Activated naive CD4-positive, alpha-beta T cell treated with anti-CD3 and anti-CD28 coated beads, Interleukin-2, amount 50 U/mL, for 72 hours (primary cell): ENCODE measurements at regions not wholly inside any gene's neighbourhood (a gene's known extent, or its start where the extent isn't known, plus 50 kb on each side); places are given as distances from the start of the nearest gene placed in this dataset.

ENCODE experiments used
- ATAC-seq, 2 donors: fragments of 150-1000 bp; cut with Tn5 transposase; 2 replicates each; pipeline ENCODE4 v1.10.0; 2021; ENCODE audit warnings: mild to moderate bottlenecking in 2 of 2, moderate library complexity in 2 of 2
- DNase-seq, 2 donors: peaks; one replicate each; pipeline ENCODE4 v3.0.0; 2021 to 2022; ENCODE audit warnings: low spot score in 2 of 2
- H3K27ac Mint-ChIP-seq, 2 donors: one replicate each; pipeline ENCODE4 v1.8.0; 2022; ENCODE audit warnings: mild to moderate bottlenecking in 2 of 2, mixed read lengths in 2 of 2
- H3K36me3 Mint-ChIP-seq, 2 donors: one replicate each; pipeline ENCODE4 v1.8.0; 2022; ENCODE audit warnings: mixed read lengths in 2 of 2
- H3K9me3 Mint-ChIP-seq, 2 donors: one replicate each; pipeline ENCODE4 v1.8.0; 2022; ENCODE audit warnings: mixed read lengths in 2 of 2

- no peak for DNase-seq
- ATAC-seq: no peak
- Mint-ChIP-seq H3K9me3 (peaks cover 22 to 27% of the 10 kb centered on the region in 2 donors), H3K36me3 (no peaks in the 10 kb centered on the region), H3K27ac (no peak overlapping the region)
These were observed 1136.0 kb downstream of the FLRT2 start for GRCh38 chr14:86665975-86666374.

DNA sequence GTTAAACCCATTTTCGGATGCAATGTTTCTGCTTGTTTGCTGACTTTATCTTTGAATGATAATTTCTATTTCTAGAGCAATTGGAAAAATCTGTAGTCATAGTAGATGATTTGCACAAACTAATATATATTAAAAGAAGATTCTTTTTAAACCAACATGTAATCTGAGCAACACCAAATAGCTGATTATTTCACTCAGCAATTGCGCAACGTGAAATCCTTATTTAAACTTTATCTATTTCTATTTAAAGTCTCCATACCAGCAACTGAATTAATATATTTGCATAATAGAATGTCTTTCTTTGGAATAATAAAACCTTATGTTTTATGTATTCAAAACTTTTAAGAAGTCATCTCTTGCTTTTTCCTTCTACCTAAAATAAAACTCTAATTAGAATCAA, 1132.4 kb downstream of the FLRT2 start:
- Mint-ChIP-seq H3K27ac (no peak overlapping the region), H3K36me3 (no peaks in the 10 kb centered on the region), H3K9me3 (peaks cover 24 to 29% of the 10 kb centered on the region in 2 donors)
- no peak for ATAC-seq
- DNase-seq: no peak

DNA sequence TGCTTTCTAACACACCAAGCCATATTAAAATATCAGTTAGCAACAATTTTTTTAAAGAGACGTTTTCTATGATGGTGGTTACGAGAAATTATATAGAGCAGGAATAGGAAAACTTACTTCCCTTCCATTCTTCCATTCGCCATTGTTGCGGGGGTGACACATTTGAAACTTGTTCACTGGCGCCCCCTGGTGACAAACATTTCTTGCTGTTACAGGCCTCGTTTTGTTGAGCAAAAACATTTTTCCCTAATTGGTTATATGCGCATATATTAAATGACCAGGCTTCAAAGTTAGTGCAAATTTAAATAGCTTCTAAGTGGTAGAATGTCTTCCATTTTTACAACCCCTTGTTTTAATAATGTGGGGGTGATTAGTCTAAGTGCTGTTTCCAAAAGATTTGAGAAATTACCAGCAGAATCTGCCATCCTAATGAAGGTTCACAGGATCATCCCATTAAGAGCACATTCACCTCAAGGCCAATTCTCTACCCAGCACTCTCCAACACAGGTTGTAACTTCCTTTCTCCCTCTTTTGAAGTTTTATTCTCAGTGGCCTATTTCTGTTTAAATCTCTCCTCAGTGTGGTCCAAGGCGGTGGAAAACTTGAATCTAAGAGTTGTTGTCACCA, 1124.7 kb downstream of the FLRT2 start:
- Mint-ChIP-seq H3K27ac (no peak overlapping the region), H3K9me3 (peaks cover 5 to 18% of the 10 kb centered on the region in 2 donors), H3K36me3 (peaks cover 0 to 4% of the 10 kb centered on the region in 2 donors)
- peak in 1 of 2 donors; percentile 37 for DNase-seq
- no peak for ATAC-seq

- peaks cover 8 to 26% of the 10 kb centered on the region in 2 donors for H3K9me3 Mint-ChIP-seq
- no peak overlapping the region for H3K27ac Mint-ChIP-seq
- H3K36me3 Mint-ChIP-seq: peaks cover 0 to 4% of the 10 kb centered on the region in 2 donors
- DNase-seq: no peak
- ATAC-seq: no peak
These were observed 1122.6 kb downstream of the FLRT2 start for GRCh38 chr14:86652526-86652925.

DNA sequence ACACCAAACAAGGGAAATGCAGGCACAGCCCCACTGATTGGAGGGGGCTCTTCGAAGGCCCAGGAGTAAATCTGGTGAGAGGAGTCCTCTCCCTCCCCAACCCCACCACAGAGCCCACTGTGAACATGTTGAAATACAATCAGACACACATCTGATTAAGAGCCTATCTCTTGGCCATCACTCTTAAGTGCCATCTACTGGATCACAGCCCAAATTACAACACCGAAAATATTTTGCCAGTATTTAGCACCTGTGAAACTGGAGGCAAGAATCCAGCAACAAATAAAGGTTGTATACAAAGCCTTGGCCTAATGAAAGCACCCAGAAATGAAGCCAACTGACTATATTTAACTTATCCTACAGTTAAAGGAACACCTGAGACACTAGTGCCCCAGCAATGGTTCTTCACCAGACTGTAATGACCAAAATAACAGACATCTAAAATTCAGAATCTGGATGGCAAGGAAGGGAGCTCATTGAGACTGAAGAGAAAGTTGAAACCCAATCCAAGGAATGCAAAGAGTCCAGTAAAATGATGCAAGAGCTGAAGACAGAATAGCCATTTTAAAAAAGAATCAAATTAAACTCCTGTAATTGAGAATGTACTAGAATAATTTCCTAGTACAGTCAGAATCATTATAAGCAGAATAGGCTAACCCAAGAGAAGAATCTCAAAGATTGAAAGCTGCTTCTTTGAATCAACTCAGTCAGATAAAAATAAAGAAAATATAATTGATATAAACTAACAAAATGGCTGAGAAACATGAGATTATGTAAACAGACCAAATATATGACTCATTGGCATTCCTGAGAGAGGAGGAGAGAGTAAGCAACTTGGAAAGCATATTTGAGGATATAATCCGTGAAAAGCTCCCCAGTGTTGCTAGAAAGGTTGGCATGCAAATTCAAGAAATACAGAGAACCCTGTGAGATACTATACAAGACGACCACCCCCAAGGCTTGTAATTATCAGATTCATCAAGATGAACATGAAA, 1117.0 kb downstream of the FLRT2 start:
- peaks cover 8 to 16% of the 10 kb centered on the region in 2 donors for H3K9me3 Mint-ChIP-seq
- no peaks in the 10 kb centered on the region for H3K36me3 Mint-ChIP-seq
- DNase-seq: no peak
- ATAC-seq: no peak
- no peak overlapping the region for H3K27ac Mint-ChIP-seq

- DNase-seq: no peak
- no peaks in the 10 kb centered on the region for H3K36me3 Mint-ChIP-seq
- no peak for ATAC-seq
- peaks cover 8 to 16% of the 10 kb centered on the region in 2 donors for H3K9me3 Mint-ChIP-seq
- no peak overlapping the region for H3K27ac Mint-ChIP-seq
These were observed 1116.2 kb downstream of the FLRT2 start for GRCh38 chr14:86646125-86646524.

DNA sequence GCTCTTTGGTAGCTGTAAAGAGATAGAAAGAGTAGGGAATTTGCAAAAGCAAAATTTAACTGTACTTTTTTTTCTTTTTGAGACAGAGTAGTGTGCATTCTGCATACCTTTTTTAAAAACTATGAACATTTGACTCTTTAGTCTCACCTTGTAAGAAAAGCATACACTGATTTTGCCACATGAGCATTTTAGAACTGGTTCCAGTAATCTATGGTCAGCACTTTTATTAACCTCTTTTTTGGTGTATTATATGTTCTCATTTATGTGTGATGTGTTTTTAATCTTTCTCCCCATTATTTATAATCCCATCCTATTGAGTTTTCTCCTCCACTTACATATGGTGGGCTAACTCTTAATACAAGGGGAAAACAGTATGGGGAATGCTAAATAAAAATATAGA, 1111.4 kb downstream of the FLRT2 start:
- ATAC-seq (no peak), DNase-seq (no peak)
- Mint-ChIP-seq H3K9me3 (peaks cover 5 to 8% of the 10 kb centered on the region in 2 donors), H3K27ac (no peak overlapping the region), H3K36me3 (no peaks in the 10 kb centered on the region)

DNA sequence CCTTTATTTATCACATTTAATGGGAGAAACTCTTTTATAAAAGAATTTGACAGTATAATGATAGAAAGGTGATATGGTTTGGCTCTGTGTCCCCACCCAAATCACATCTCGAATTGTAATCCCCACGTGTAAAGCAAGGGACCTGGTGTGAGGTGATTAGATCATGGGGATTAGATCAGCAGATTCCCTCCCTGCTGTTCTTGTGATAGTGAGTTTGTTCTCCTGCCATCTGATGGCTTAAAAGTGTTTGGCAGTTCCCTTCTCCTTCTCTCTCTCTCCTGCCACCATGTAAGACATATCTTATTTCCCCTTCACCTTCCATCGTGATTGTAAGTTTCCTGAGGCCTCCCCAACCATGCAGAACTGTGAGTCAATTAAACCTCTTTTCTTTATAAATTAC, 1110.3 kb downstream of the FLRT2 start:
- ATAC-seq: no peak
- Mint-ChIP-seq H3K36me3 (no peaks in the 10 kb centered on the region), H3K9me3 (peaks cover 5 to 8% of the 10 kb centered on the region in 2 donors)

DNA sequence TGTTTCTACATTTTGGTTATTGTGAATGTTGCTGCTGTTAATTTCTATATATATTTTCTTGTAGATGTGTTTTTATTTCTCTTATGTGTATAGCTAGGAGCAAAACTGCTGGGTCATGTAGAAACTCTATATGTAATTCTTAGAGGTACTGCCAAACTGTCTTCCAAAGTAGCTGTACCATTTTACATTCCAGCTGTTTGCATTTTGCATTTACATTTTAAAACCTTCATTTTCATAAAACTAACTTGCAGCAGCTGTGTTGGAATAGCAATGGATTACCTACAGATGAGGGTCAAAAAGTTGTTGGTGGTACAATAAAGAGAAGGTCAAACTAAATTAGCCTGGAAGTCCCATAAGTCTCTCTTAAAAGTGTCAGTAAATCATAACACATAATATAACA, 1109.7 kb downstream of the FLRT2 start:
- ATAC-seq: no peak
- Mint-ChIP-seq H3K36me3 (no peaks in the 10 kb centered on the region), H3K27ac (no peak overlapping the region), H3K9me3 (peaks cover 5 to 8% of the 10 kb centered on the region in 2 donors)
- DNase-seq: no peak

More for the DNA sequence above, 1110.3 kb downstream of the FLRT2 start:
- no peak for DNase-seq
- no peak overlapping the region for H3K27ac Mint-ChIP-seq

GRCh38 chr14:86639146-86639545, 1109.2 kb downstream of the FLRT2 start:
- no peak for ATAC-seq
- no peaks in the 10 kb centered on the region for H3K36me3 Mint-ChIP-seq

DNA sequence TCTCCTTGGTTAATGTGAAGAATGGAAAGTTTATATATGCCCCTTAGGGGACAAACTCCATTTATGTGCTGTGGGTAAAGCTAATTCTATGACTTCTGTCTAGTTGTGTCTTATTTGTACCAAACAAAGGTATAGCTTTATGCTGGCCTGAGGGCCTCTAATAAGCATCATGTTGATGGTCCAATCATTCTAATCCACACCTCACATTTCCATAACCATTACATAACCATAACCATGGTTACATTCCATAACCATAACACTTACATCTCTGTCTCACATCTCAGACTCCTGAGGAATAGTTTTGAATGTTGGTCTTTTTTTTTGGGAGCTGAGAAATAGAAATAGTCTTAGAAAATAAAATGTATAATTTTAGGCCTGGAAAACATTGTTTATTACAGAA, 1097.1 kb downstream of the FLRT2 start:
- ATAC-seq (no peak), DNase-seq (no peak)
- H3K9me3 Mint-ChIP-seq: peaks cover 4 to 14% of the 10 kb centered on the region in 2 donors
- H3K27ac Mint-ChIP-seq: no peak overlapping the region
- H3K36me3 Mint-ChIP-seq: no peaks in the 10 kb centered on the region

More at GRCh38 chr14:86639146-86639545, 1109.2 kb downstream of the FLRT2 start:
- H3K27ac Mint-ChIP-seq: no peak overlapping the region
- peaks cover 5 to 8% of the 10 kb centered on the region in 2 donors for H3K9me3 Mint-ChIP-seq
- no peak for DNase-seq

DNA sequence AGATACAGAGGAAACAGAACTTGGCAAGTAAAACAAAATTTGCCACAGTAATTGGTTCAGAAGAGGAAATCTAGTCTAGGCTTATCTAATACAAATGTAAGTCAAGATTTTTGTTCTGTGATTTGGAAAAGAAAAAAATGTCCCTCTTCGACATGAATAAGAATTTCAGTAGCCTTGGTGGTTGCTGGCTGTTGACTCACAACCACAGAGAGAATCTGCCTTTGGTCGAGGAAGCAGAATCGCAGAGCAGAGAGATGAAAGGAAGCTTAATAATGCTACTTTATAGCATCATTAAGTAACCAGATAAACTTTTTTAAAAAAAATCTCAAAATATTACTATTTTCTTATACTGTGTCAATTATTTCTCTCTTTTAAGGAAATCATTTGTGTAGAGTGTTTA, 1096.6 kb downstream of the FLRT2 start:
- Mint-ChIP-seq H3K36me3 (no peaks in the 10 kb centered on the region), H3K9me3 (peaks cover 4 to 14% of the 10 kb centered on the region in 2 donors), H3K27ac (no peak overlapping the region)
- no peak for ATAC-seq
- no peak for DNase-seq

DNA sequence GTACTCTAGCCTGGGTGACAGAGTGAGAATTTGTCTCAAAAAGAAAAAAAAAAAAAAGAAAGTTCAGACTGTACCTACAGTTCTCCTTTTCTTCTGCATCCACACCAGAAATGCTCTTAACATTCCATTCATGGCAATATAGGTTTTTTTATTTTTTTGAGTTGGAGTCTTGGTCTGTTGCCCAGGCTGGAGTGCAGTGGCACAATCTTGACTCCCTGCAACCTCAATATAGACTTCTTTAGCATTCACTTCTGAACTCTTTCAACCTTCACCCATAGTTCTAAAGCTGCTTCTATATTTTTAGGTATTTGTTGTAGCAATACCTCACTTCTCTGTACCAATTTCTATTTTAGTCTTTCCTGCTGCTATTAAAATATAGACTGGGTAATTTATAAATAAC, 1095.7 kb downstream of the FLRT2 start:
- Mint-ChIP-seq H3K27ac (no peak overlapping the region), H3K36me3 (no peaks in the 10 kb centered on the region), H3K9me3 (peaks cover 4 to 20% of the 10 kb centered on the region in 2 donors)
- ATAC-seq (no peak), DNase-seq (no peak)

DNA sequence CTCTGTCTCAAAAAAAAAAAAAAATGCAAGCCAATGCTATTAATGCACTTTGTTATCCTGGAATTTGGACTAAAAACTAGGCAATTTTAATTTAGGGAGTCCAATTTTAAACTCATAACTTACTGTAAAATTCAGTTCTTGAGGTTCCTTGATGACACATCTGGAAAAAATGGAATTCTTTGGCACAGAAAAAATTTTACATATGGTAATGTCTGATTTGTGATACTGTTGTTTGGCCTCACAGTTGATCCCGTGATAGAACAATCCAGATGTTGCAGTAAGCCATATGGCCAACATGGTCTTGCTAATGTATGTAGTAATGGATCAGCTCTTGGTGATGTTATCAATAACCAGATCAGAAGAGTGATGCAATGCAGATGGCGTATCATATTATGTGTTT, 1089.8 kb downstream of the FLRT2 start:
- DNase-seq: no peak

GRCh38 chr14:86613786-86614185, 1083.8 kb downstream of the FLRT2 start:
- ATAC-seq: no peak

More for the DNA sequence above, 1089.8 kb downstream of the FLRT2 start:
- Mint-ChIP-seq H3K36me3 (no peaks in the 10 kb centered on the region), H3K9me3 (peaks cover 4 to 11% of the 10 kb centered on the region in 2 donors), H3K27ac (no peak overlapping the region)
- no peak for ATAC-seq

GRCh38 chr14:86613126-86613525, 1083.2 kb downstream of the FLRT2 start:
- DNase-seq: no peak
- Mint-ChIP-seq H3K27ac (no peak overlapping the region), H3K36me3 (no peaks in the 10 kb centered on the region), H3K9me3 (no peaks in the 10 kb centered on the region)
- ATAC-seq: no peak

More at GRCh38 chr14:86613786-86614185, 1083.8 kb downstream of the FLRT2 start:
- Mint-ChIP-seq H3K27ac (no peak overlapping the region), H3K36me3 (no peaks in the 10 kb centered on the region), H3K9me3 (no peaks in the 10 kb centered on the region)
- no peak for DNase-seq

- Mint-ChIP-seq H3K27ac (no peak overlapping the region), H3K9me3 (peaks cover 25% of the 10 kb centered on the region in 2 donors), H3K36me3 (no peaks in the 10 kb centered on the region)
- DNase-seq: no peak
- ATAC-seq: no peak
These were observed 1074.6 kb downstream of the FLRT2 start for GRCh38 chr14:86604561-86604960.
